Spleen (tissue), 3 donors: ENCODE measurements at regions not wholly inside any gene's neighbourhood (a gene's known extent, or its start where the extent isn't known, plus 50 kb on each side); places are given as distances from the start of the nearest gene placed in this dataset.

Experiments used
- POLR2A ChIP-seq, 3 donors: fragments of 450-650 bp; IDR thresholded peaks; one replicate each; pipeline ENCODE4 v1.5.1; 2017; ENCODE audit warnings: antibody characterized with exemption in 3 of 3, mild to moderate bottlenecking in 1 of 3
- POLR2AphosphoS5 ChIP-seq, 3 donors: sonication (generic); formaldehyde crosslinking; IDR thresholded peaks; one replicate each; pipeline ENCODE4 v1.5.1; 2017; ENCODE audit warnings: antibody characterized with exemption in 3 of 3

GRCh38 chr9:90706230-90706629 is 63.6 kb upstream of the DIRAS2 start:
- no peak for TF ChIP-seq POLR2AphosphoS5 (IDR thresholded peaks at IDR 0.05)
- TF ChIP-seq POLR2A (IDR thresholded peaks at IDR 0.05) = no peak
